Transverse colon (tissue), 3 donors: ENCODE measurements at regions not wholly inside any gene's neighbourhood (a gene's known extent, or its start where the extent isn't known, plus 50 kb on each side); places are given as distances from the start of the nearest gene placed in this dataset.

Source experiments
- POLR2A ChIP-seq: fragments of 450-650 bp; IDR thresholded peaks from one replicate; pipeline ENCODE4 v1.6.1; 2016; ENCODE audit warnings: antibody characterized with exemption, mild to moderate bottlenecking, moderate library complexity
- TF ChIP-seq, protein P1 (sequence below), 5 experiments: fragments of 200-600 bp in 3 of 5; fragments of 450-650 bp in 2 of 5; sonication (generic) in 3 of 5; IDR thresholded peaks; 1 replicate in 2 of 5; 2 replicates in 3 of 5; pipeline ENCODE4 v1.5.1; 2016 to 2017; ENCODE audit warnings: antibody characterized with exemption in 5 of 5, inconsistent platforms in 3 of 5, mild to moderate bottlenecking in 2 of 5, moderate library complexity in 1 of 5

DNA sequence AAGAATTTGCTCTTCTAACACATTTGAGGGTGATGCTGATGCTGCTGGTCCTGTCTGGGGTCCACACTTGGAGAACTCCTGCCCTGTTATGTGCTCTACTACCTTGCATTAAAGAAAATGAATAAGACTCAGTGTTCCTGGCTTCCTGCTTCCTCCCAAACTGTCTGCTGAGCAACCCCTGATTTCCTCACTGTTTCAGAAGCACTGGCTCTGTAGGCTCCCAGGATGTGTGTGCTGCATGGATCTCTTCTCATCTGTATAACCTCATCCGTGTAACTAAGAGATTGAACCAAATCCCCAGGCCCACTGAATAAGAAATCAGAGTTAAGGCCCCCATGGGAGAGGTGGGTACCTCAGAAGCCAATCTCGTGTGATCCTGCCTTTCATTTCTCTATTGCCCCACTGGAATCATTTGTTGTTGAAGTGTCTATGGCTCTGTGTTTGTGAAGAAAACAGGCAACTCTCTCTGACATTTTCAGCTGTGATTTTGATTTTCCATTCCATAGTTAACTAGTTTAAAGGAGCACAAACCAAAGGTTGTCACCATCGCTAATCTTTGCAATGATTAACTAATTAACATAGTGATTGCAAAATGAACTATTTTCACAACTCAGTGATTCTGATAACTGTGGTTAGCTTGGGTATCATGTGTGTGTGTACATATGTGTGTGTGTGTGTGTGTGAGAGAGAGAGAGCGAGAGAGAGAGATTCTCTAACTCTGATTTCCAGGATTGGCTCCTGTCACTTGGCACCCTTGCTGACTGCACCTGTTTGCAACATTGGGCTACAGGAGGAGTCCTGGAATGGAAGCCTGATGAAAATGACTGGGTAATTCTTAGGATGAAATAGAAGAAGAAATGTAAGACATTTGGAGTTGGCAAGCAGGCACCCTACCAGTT, 196.2 kb downstream of the SLC38A4 start:
- TF ChIP-seq, protein P1, sequence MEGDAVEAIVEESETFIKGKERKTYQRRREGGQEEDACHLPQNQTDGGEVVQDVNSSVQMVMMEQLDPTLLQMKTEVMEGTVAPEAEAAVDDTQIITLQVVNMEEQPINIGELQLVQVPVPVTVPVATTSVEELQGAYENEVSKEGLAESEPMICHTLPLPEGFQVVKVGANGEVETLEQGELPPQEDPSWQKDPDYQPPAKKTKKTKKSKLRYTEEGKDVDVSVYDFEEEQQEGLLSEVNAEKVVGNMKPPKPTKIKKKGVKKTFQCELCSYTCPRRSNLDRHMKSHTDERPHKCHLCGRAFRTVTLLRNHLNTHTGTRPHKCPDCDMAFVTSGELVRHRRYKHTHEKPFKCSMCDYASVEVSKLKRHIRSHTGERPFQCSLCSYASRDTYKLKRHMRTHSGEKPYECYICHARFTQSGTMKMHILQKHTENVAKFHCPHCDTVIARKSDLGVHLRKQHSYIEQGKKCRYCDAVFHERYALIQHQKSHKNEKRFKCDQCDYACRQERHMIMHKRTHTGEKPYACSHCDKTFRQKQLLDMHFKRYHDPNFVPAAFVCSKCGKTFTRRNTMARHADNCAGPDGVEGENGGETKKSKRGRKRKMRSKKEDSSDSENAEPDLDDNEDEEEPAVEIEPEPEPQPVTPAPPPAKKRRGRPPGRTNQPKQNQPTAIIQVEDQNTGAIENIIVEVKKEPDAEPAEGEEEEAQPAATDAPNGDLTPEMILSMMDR (IDR thresholded peaks at IDR 0.05): no peak
- no peak for TF ChIP-seq POLR2A
